ENCODE measurements at regions not wholly inside any gene's neighbourhood (a gene's known extent, or its start where the extent isn't known, plus 50 kb on each side); places are given as distances from the start of the nearest gene placed in this dataset.

DNA sequence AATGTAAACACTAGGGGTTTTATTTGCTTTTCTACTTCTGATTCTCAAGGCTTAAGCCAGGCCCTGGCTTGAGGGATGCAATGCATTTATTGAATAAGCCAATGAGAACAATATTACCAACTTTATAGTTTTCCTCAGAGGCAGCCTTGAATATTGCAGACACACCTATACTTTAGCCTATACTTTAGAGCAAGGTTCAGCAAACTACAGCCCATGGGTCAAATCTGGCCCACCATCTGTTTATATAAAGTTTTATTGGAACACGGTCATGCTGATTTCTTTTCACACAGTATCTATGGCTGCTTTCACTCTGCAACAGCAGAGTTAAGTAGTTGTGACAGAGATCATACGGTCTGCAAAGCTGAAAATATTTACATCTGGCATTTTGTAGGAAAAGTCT lies 50.3 kb upstream of the E2F8 start:
- no peak overlapping the region for H3K27ac ChIP-seq
- ChIA-PET POLR2A (ENCODE audit: low non-redundant PET) (no interaction called here), CTCF (no interaction called here)
- TF ChIP-seq CTCF (conservative IDR thresholded peaks at IDR 0.05; ENCODE audit: low read depth) = no peak
- no peak for DNase-seq (ENCODE audit: low spot score)
